Retinal pigment epithelial cell (primary cell): ENCODE measurements at regions not wholly inside any gene's neighbourhood (a gene's known extent, or its start where the extent isn't known, plus 50 kb on each side); places are given as distances from the start of the nearest gene placed in this dataset.
"Not testable (repeated sequence)": the region's sequence is repeated elsewhere in the genome, so short reads cannot be mapped to it uniquely, and the experiment has no call there.

ENCODE experiments used
- DNase-seq: peaks from one replicate; pipeline ENCODE4 v3.0.0-alpha.2; 2010; ENCODE audit warnings: low read depth
- H3K4me3 ChIP-seq: 2 replicates; pipeline ENCODE4 v1.5.1; 2011; ENCODE audit warnings: mild to moderate bottlenecking, low read length, control low read depth, moderate library complexity
- CTCF ChIP-seq: conservative IDR thresholded peaks from 2 replicates; pipeline ENCODE4 v1.5.1; 2011; ENCODE audit warnings: low read depth, low read length, control low read depth, inconsistent platforms

DNA sequence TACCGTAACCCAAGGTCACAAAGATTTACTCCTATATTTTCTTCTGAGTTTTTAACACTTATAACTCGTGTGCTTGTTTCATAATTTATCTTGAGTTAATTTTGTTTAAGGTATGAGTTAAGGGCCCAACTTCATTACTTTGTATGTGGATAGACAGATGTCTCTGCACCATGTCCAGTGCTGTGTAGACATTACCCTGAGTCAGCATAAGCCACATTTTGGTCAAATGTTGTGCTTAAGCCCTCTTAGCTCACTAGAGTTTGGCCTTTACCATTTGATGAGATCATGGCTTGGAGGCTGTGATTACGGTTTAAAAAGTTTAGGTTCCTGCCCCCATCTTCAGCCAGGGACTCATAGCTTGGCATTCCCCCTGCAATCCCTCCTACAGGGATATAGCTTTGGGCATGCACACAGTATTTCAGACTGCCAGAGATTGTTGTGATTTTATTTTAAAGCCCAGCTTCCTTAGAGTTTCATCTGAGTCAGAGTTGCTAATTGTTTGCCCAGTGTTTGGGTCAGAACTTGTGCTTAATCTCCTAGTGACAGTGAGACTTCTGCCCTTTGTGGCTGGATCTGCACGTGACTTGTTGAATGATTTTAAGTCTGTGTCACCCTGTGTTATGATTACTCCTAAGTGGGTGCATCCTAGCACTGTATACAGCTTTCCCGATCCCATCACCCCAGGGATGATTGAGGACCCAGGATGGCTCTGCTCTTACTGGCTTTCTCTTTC, 393.1 kb downstream of the CNTNAP4 start:
- no peak overlapping the region for H3K4me3 ChIP-seq
- DNase-seq: no peak
- TF ChIP-seq CTCF: no peak

- H3K4me3 ChIP-seq: no peak overlapping the region
- DNase-seq: no peak
- TF ChIP-seq CTCF: no peak
These were observed 399.2 kb downstream of the CNTNAP4 start for GRCh38 chr16:76676356-76676755.

- no peak for TF ChIP-seq CTCF
- H3K4me3 ChIP-seq: no peak overlapping the region
- no peak for DNase-seq
These were observed 404.1 kb downstream of the CNTNAP4 start for GRCh38 chr16:76681296-76681695.

DNA sequence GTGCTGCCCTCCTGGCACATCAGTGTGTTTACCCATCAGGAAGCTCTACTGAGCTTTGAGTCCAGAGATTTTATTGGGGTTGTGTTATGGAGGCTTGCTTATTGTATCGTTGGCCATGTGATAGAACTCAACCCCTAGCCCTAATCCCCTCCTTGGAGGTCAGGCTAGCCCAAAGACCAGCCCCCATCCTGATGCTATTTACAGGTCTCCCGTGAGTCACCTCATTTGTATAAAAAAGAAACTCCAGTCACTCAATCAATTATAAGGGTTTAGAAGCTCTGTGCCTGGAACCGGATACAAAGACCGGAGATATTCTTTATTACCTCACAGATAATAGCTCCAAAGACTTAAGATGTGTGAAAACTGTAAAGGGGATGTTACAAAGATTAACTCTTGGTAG, 405.9 kb downstream of the CNTNAP4 start:
- no peak overlapping the region for H3K4me3 ChIP-seq
- no peak for TF ChIP-seq CTCF

GRCh38 chr16:76696876-76697275, 419.7 kb downstream of the CNTNAP4 start:
- no peak for TF ChIP-seq CTCF
- H3K4me3 ChIP-seq: no peak overlapping the region
- DNase-seq: no peak

More for the DNA sequence above, 405.9 kb downstream of the CNTNAP4 start:
- DNase-seq: no peak

DNA sequence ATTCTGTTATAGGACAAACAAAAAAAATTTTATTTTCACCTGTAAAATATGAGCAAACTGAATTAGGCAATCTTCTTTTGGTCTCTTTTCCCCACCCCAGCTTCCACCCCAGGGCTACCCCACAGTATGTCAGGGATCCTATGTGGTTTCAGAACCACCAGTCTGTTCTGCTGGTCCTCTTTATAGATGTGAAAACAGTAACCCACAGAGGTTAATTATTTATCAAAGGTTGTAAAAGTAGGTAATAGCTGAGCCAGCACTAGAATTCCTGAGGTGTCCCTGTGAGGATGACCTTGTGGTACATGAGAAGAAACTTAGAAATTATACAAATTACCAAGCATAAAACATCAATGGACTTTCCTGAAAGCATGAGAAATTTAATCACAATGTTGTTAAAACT, 428.7 kb downstream of the CNTNAP4 start:
- no peak for TF ChIP-seq CTCF
- H3K4me3 ChIP-seq: no peak overlapping the region
- DNase-seq: no peak

GRCh38 chr16:76713191-76713590, 436.0 kb downstream of the CNTNAP4 start:
- no peak overlapping the region for H3K4me3 ChIP-seq
- no peak for DNase-seq
- TF ChIP-seq CTCF: no peak

GRCh38 chr16:76716251-76716650, 439.1 kb downstream of the CNTNAP4 start:
- DNase-seq, H3K4me3 ChIP-seq: not testable (repeated sequence)
